ENCODE measurements at regions not wholly inside any gene's neighbourhood (a gene's known extent, or its start where the extent isn't known, plus 50 kb on each side); places are given as distances from the start of the nearest gene placed in this dataset.

- Histone ChIP-seq H3K36me3 (ENCODE audit: control insufficient read depth, insufficient read depth, low read length) (no peaks in the 10 kb centered on the region), H3K4me2 (ENCODE audit: insufficient read depth, low read length) (no peak overlapping the region), H3K9ac (ENCODE audit: insufficient read depth in 1 of 2, low read depth in 2 of 2, low read length in 2 of 2) (no peak overlapping the region), H3K4me3 (no peak overlapping the region), H3K27ac (ENCODE audit: extremely low read depth, low read depth, low read length) (no peak overlapping the region), H3K4me1 (replicated peaks in 1 of 2; ENCODE audit: control insufficient read depth in 2 of 2, insufficient read depth in 2 of 2, low read length in 2 of 2) (peaks cover 0 to 4% of the 10 kb centered on the region in 2 experiments; a peak in 1 of 5 replicates), H3K9me3 (replicated peaks; ENCODE audit: control insufficient read depth, insufficient read depth, low read depth, low read length) (no peaks in the 10 kb centered on the region), H3K79me2 (ENCODE audit: control insufficient read depth, insufficient read depth, low read length) (no peaks in the 10 kb centered on the region), H3K27me3 (ENCODE audit: control insufficient read depth in 2 of 2, insufficient read depth in 2 of 2, low read length in 2 of 2) (peaks cover 12 to 37% of the 10 kb centered on the region in 2 experiments; a peak in 3 of 5 replicates), H2AFZ (ENCODE audit: low read depth, low read length) (no peak overlapping the region), H4K20me1 (replicated peaks; ENCODE audit: control insufficient read depth, insufficient read depth, low read length) (0 out of 2 replicates have a peak, but pooled peaks cover 6% of the 10 kb centered on the region), H3K9me1 (ENCODE audit: control insufficient read depth, insufficient read depth, low read length) (no peaks in the 10 kb centered on the region)
- 0% methylated on average over 4 of the region's 4 CpGs for WGBS (ENCODE audit: insufficient coverage, low coverage, missing lambda C conversion rate)
- in situ Hi-C loops (cut with MboI) = no loop called here
- no peak for DNase-seq (ENCODE audit: extremely low read depth in 1 of 4, low spot score in 3 of 4)
- TF ChIP-seq ZBTB7A (IDR thresholded peaks at IDR 0.05; ENCODE audit: borderline replicate concordance, control insufficient read depth, low read depth, low read length) (no peak), RBM25 (IDR thresholded peaks at IDR 0.05; ENCODE audit: low read depth, low read length, severe bottlenecking) (no peak), HCFC1 (IDR thresholded peaks at IDR 0.05; ENCODE audit: low read depth, low read length) (no peak), CREB3 (tag; conservative IDR thresholded peaks at IDR 0.05; ENCODE audit: low read depth) (no peak), ZFX (CRISPR knock-in tag; IDR thresholded peaks at IDR 0.05) (no peak), TGIF2 (CRISPR knock-in tag; IDR thresholded peaks at IDR 0.05) (no peak), RFX5 (IDR thresholded peaks at IDR 0.05; ENCODE audit: low read depth, low read length) (no peak), ZNF512 (tag; IDR thresholded peaks at IDR 0.05) (no peak), FOXP4 (CRISPR knock-in tag; IDR thresholded peaks at IDR 0.05; ENCODE audit: borderline replicate concordance) (no peak), KLF13 (tag; IDR thresholded peaks at IDR 0.05; ENCODE audit: borderline replicate concordance, low read depth) (no peak), DEAF1 (CRISPR knock-in tag; IDR thresholded peaks at IDR 0.05) (no peak), MCM3 (IDR thresholded peaks at IDR 0.05) (no peak), PTRF (tag; IDR thresholded peaks at IDR 0.05) (no peak)
- no peak for FAIRE-seq
- ChIA-PET POLR2A (no interaction called here), CTCF (ENCODE audit: low intra/inter-chr PET ratio) (no interaction called here)
- intact Hi-C loops (cut with micrococcal nuclease) = no loop called here
- BruUV-seq (replicated peaks) = no TSS peak
- ATAC-seq = no peak
Observed at GRCh38 chr20:40960101-40960500, 68.5 kb upstream of the TOP1 start.

Data from K562 (cell line).